GM12878 (cell line): ENCODE measurements at regions not wholly inside any gene's neighbourhood (a gene's known extent, or its start where the extent isn't known, plus 50 kb on each side); places are given as distances from the start of the nearest gene placed in this dataset.

Source experiments
- ATAC-seq: fragments of 200-7000 bp; cut with Tn5 transposase; 3 replicates; pipeline ENCODE4 v1.9.1; 2020; ENCODE audit warnings: mild to moderate bottlenecking, moderate library complexity
- BruUV-seq: library from RNA; stranded (reverse); fragments of 400-500 nt; replicated peaks from 2 replicates; lab custom pipeline; 2021; lab: Mats Ljungman, UMichigan
- CTCF ChIA-PET: fragments of 300-600 bp; sonication (Branson Sonifier 250); formaldehyde crosslinking; extraction: SDS; loops from one replicate; lab custom pipeline; 2021; ENCODE audit warnings: inconsistent platforms; lab: Yijun Ruan, JAX
- POLR2A ChIA-PET: fragments of 350-600 bp; formaldehyde crosslinking; extraction: SDS; loops from one replicate; lab custom pipeline; 2021; ENCODE audit warnings: inconsistent platforms; lab: Charles Lee
- RAD21 ChIA-PET: fragments of 300-600 bp; sonication (Branson Sonifier 250); formaldehyde crosslinking; loops from one replicate; lab custom pipeline; 2023; ENCODE audit warnings: antibody characterized with exemption; ENCODE audit not compliant: unreplicated experiment; lab: Charles Lee
- SMC1A ChIA-PET: fragments of 300-600 bp; sonication (Branson Sonifier 250); formaldehyde crosslinking; loops from one replicate; lab custom pipeline; 2023; ENCODE audit not compliant: unreplicated experiment, uncharacterized antibody; lab: Charles Lee
- DNase-seq: peaks from one replicate; pipeline ENCODE4 v3.0.0-alpha.2; 2011; ENCODE audit warnings: low read depth, low spot score
- FAIRE-seq: peaks from 3 replicates; lab custom pipeline; 2011; peaks lifted over from hg19 to GRCh38; lab: Jason Lieb, UNC
- H2AFZ ChIP-seq: 2 replicates; pipeline ENCODE4 v1.6.0; 2011; ENCODE audit warnings: low read depth, low read length, control low read depth; ENCODE audit not compliant: control insufficient read depth
- H3K27ac ChIP-seq: 2 replicates; pipeline ENCODE4 v1.5.1; 2011; ENCODE audit warnings: control low read depth; ENCODE audit not compliant: control insufficient read depth, insufficient read depth
- H3K27me3 ChIP-seq, 2 experiments: replicated peaks in 1 of 2; 2 replicates each; pipeline versions ENCODE4 v1.6.0 to v1.6.1; 2011; ENCODE audit warnings: low read length in 1 of 2; ENCODE audit not compliant: control insufficient read depth in 2 of 2, insufficient read depth in 2 of 2
- H3K36me3 ChIP-seq, 2 experiments: 2 replicates each; pipeline ENCODE4 v1.5.1; 2011; ENCODE audit warnings: low read length in 1 of 2; ENCODE audit not compliant: control insufficient read depth in 2 of 2, insufficient read depth in 2 of 2
- H3K4me1 ChIP-seq: 2 replicates; pipeline ENCODE4 v1.6.1; 2011; ENCODE audit warnings: mild to moderate bottlenecking, low read length, moderate library complexity, mixed read lengths; ENCODE audit not compliant: control insufficient read depth, insufficient read depth
- H3K4me2 ChIP-seq: 2 replicates; pipeline ENCODE4 v1.6.0; 2011; ENCODE audit warnings: control low read depth; ENCODE audit not compliant: control insufficient read depth, insufficient read depth
- H3K4me3 ChIP-seq: fragments of 200-600 bp; sonication (generic); 2 replicates; pipeline ENCODE4 v1.5.1; 2016
- H3K79me2 ChIP-seq: 2 replicates; pipeline ENCODE4 v1.6.0; 2011; ENCODE audit warnings: low read length; ENCODE audit not compliant: control insufficient read depth, insufficient read depth
- H3K9ac ChIP-seq: 2 replicates; pipeline ENCODE4 v1.8.0; 2011; ENCODE audit warnings: low read length, control low read depth, mixed read lengths; ENCODE audit not compliant: control insufficient read depth, insufficient read depth
- H3K9me3 ChIP-seq: replicated peaks from 3 replicates; pipeline ENCODE4 v1.5.1; 2011; ENCODE audit warnings: mild to moderate bottlenecking, low read length; ENCODE audit not compliant: control insufficient read depth, insufficient read depth
- H4K20me1 ChIP-seq: 2 replicates; pipeline ENCODE4 v1.6.0; 2011; ENCODE audit not compliant: control insufficient read depth, insufficient read depth
- BCLAF1 ChIP-seq: fragments of 450-650 bp; IDR thresholded peaks from 2 replicates; pipeline ENCODE4 v1.6.1; 2017; ENCODE audit warnings: antibody characterized with exemption, mild to moderate bottlenecking, moderate library complexity
- BRCA1 ChIP-seq: IDR thresholded peaks from 2 replicates; pipeline ENCODE4 v1.6.1; 2011; ENCODE audit warnings: low read depth, low read length, improper control_type of control experiment
- LARP7 ChIP-seq: fragments of 450-650 bp; IDR thresholded peaks from 2 replicates; pipeline ENCODE4 v1.6.1; 2017; ENCODE audit warnings: mild to moderate bottlenecking
- NFYA ChIP-seq: IDR thresholded peaks from 2 replicates; pipeline ENCODE4 v1.6.1; 2011; ENCODE audit warnings: low read depth, mild to moderate bottlenecking, low read length, improper control_type of control experiment, borderline replicate concordance
- PRDM15 ChIP-seq: fragments of 450-650 bp; formaldehyde crosslinking; IDR thresholded peaks from 2 replicates; pipeline ENCODE4 v1.4.0; 2020; ENCODE audit warnings: mild to moderate bottlenecking, moderate library complexity
- RAD51 ChIP-seq: fragments of 450-650 bp; IDR thresholded peaks from 2 replicates; pipeline ENCODE4 v1.6.1; 2016; ENCODE audit warnings: moderate library complexity, mild to moderate bottlenecking, inconsistent platforms
- TCF12 ChIP-seq: IDR thresholded peaks from 2 replicates; pipeline ENCODE4 v1.6.1; 2011; ENCODE audit warnings: low read depth, mild to moderate bottlenecking, low read length
- USF1 ChIP-seq: IDR thresholded peaks from 2 replicates; pipeline ENCODE4 v1.6.1; 2011; ENCODE audit warnings: borderline replicate concordance, low read depth, mild to moderate bottlenecking, moderate library complexity, mixed read lengths, low read length; ENCODE audit not compliant: insufficient read depth; ENCODE audit errors: extremely low read length
- ZNF687 ChIP-seq: fragments of 450-650 bp; IDR thresholded peaks from 2 replicates; pipeline ENCODE4 v1.6.1; 2017; ENCODE audit warnings: mild to moderate bottlenecking, moderate library complexity
- WGBS: methylation state at CpG from one replicate; pipeline ENCODE4 v1.1.6; 2016; ENCODE audit warnings: low lambda C conversion rate; ENCODE audit not compliant: insufficient replicate concordance, insufficient coverage; ENCODE audit errors: missing lambda C conversion rate; 5-methylcytosine and 5-hydroxymethylcytosine counted together
- in situ Hi-C: fragments of 300-500 bp; cut with MboI; formaldehyde crosslinking; loops from 9 replicates; pipeline ENCODE4 v1.14.3; 2018; ENCODE audit warnings: mixed read lengths
- intact Hi-C: fragments of 100-400 bp; cut with micrococcal nuclease; formaldehyde crosslinking; loops from one replicate; pipeline ENCODE4 v1.14.2; 2022; ENCODE audit not compliant: unreplicated experiment

- Histone ChIP-seq H3K4me2 (no peak overlapping the region), H3K9ac (no peak overlapping the region), H3K79me2 (no peaks in the 10 kb centered on the region), H3K4me1 (no peaks in the 10 kb centered on the region), H3K9me3 (no peaks in the 10 kb centered on the region), H3K36me3 (no peaks in the 10 kb centered on the region), H3K4me3 (no peak overlapping the region), H3K27ac (no peak overlapping the region), H2AFZ (no peak overlapping the region)
- no peak for DNase-seq
- no peak for ATAC-seq
- ChIA-PET RAD21 (no interaction called here), CTCF (no interaction called here), SMC1A (no interaction called here)
- no peak for FAIRE-seq
- no TSS peak for BruUV-seq
- TF ChIP-seq PRDM15 (CRISPR knock-in tag) (no peak), TCF12 (no peak), USF1 (no peak), BRCA1 (no peak), ZNF687 (no peak), BCLAF1 (no peak), NFYA (no peak), LARP7 (no peak), RAD51 (no peak)
- TF ChIP-seq, all 136 proteins: peak for 0
- WGBS: 39% methylated on average over 4 of the region's 4 CpGs
- Histone ChIP-seq H3K27me3 (no peaks in the 10 kb centered on the region), H4K20me1 (no peaks in the 10 kb centered on the region)
- in situ Hi-C loops: no loop called here
- intact Hi-C loops: no loop called here
- POLR2A ChIA-PET: no interaction called here
These were observed 88.1 kb upstream of the ZNF81 start for GRCh38 chrX:47748576-47748975.
